Large intestine (tissue), 3 donors: ENCODE measurements at regions not wholly inside any gene's neighbourhood (a gene's known extent, or its start where the extent isn't known, plus 50 kb on each side); places are given as distances from the start of the nearest gene placed in this dataset.

Experiments used
- DNase-seq, 2 donors: peaks; one replicate each; pipeline versions ENCODE4 v3.0.0 to v3.0.0-alpha.2; 2013
- H3K27ac ChIP-seq: one replicate; pipeline ENCODE4 v1.5.1; 2013; ENCODE audit warnings: low read length
- H3K27me3 ChIP-seq: 2 replicates; pipeline ENCODE4 v1.6.1; 2013; ENCODE audit warnings: low read length; ENCODE audit not compliant: control insufficient read depth, insufficient read depth
- H3K36me3 ChIP-seq: 2 replicates; pipeline ENCODE4 v1.6.1; 2013; ENCODE audit warnings: low read length; ENCODE audit not compliant: control insufficient read depth, insufficient read depth
- H3K4me1 ChIP-seq: one replicate; pipeline ENCODE4 v1.6.1; 2013; ENCODE audit warnings: low read length; ENCODE audit not compliant: control insufficient read depth, insufficient read depth
- H3K4me3 ChIP-seq: one replicate; pipeline ENCODE4 v1.5.1; 2013; ENCODE audit warnings: low read length
- H3K9me3 ChIP-seq: one replicate; pipeline ENCODE4 v1.6.1; 2013; ENCODE audit warnings: mild to moderate bottlenecking, low read depth, low read length, moderate library complexity; ENCODE audit not compliant: control insufficient read depth
- WGBS: methylation state at CpG from one replicate; pipeline ENCODE4 v1.1.5; 2013; ENCODE audit warnings: low lambda C conversion rate; ENCODE audit not compliant: insufficient coverage; 5-methylcytosine and 5-hydroxymethylcytosine counted together

- Histone ChIP-seq H3K4me3 (no peak overlapping the region), H3K36me3 (no peaks in the 10 kb centered on the region), H3K9me3 (no peaks in the 10 kb centered on the region), H3K27me3 (no peaks in the 10 kb centered on the region), H3K27ac (no peak overlapping the region), H3K4me1 (no peaks in the 10 kb centered on the region)
- no peak for DNase-seq
- no CpG with 5 or more reads among the region's 1 CpG for WGBS
Measured at GRCh38 chr14:35971965-35972630, 146.0 kb downstream of the BRMS1L start.

GRCh38 chr14:35969310-35969709 lies 143.2 kb downstream of the BRMS1L start:
- no peaks in the 10 kb centered on the region for H3K36me3 ChIP-seq
- no peak for DNase-seq
- H3K4me3 ChIP-seq: no peak overlapping the region
- no peaks in the 10 kb centered on the region for H3K4me1 ChIP-seq
- H3K27ac ChIP-seq: no peak overlapping the region
- no peaks in the 10 kb centered on the region for H3K27me3 ChIP-seq
- no CpG with 5 or more reads among the region's 3 CpGs for WGBS
- H3K9me3 ChIP-seq: no peaks in the 10 kb centered on the region

GRCh38 chr14:35965400-35965799 lies 139.3 kb downstream of the BRMS1L start:
- DNase-seq: no peak
- 90% methylated on average over 2 of the region's 2 CpGs for WGBS
- H3K4me3 ChIP-seq: no peak overlapping the region
- H3K27me3 ChIP-seq: no peaks in the 10 kb centered on the region
- no peak overlapping the region for H3K27ac ChIP-seq
- no peaks in the 10 kb centered on the region for H3K4me1 ChIP-seq
- no peaks in the 10 kb centered on the region for H3K36me3 ChIP-seq
- peaks cover 3% of the 10 kb centered on the region for H3K9me3 ChIP-seq

GRCh38 chr14:35964697-35965286 lies 138.7 kb downstream of the BRMS1L start:
- no CpG with 5 or more reads among the region's 7 CpGs for WGBS
- no peak overlapping the region for H3K27ac ChIP-seq
- no peak overlapping the region for H3K4me3 ChIP-seq
- no peak for DNase-seq
- no peaks in the 10 kb centered on the region for H3K27me3 ChIP-seq
- peaks cover 3% of the 10 kb centered on the region for H3K9me3 ChIP-seq
- no peaks in the 10 kb centered on the region for H3K36me3 ChIP-seq
- H3K4me1 ChIP-seq: no peaks in the 10 kb centered on the region

GRCh38 chr14:35963209-35963608 lies 137.1 kb downstream of the BRMS1L start:
- Histone ChIP-seq H3K27ac (no peak overlapping the region), H3K4me1 (no peaks in the 10 kb centered on the region), H3K27me3 (no peaks in the 10 kb centered on the region), H3K4me3 (no peak overlapping the region), H3K9me3 (peaks cover 3% of the 10 kb centered on the region), H3K36me3 (no peaks in the 10 kb centered on the region)
- no peak for DNase-seq

GRCh38 chr14:35961697-35962274 lies 135.6 kb downstream of the BRMS1L start:
- Histone ChIP-seq H3K4me3 (no peak overlapping the region), H3K9me3 (peaks cover 3% of the 10 kb centered on the region), H3K4me1 (no peaks in the 10 kb centered on the region), H3K36me3 (no peaks in the 10 kb centered on the region), H3K27me3 (no peaks in the 10 kb centered on the region), H3K27ac (no peak overlapping the region)
- no peak for DNase-seq
- WGBS: no CpG with 5 or more reads among the region's 3 CpGs

GRCh38 chr14:35959835-35960234 lies 133.7 kb downstream of the BRMS1L start:
- H3K9me3 ChIP-seq: peaks cover 3% of the 10 kb centered on the region
- no peaks in the 10 kb centered on the region for H3K4me1 ChIP-seq
- H3K27ac ChIP-seq: no peak overlapping the region
- no peak for DNase-seq
- H3K36me3 ChIP-seq: no peaks in the 10 kb centered on the region
- no peak overlapping the region for H3K4me3 ChIP-seq
- no peaks in the 10 kb centered on the region for H3K27me3 ChIP-seq

- Histone ChIP-seq H3K36me3 (no peaks in the 10 kb centered on the region), H3K27ac (no peak overlapping the region), H3K9me3 (no peaks in the 10 kb centered on the region), H3K27me3 (no peaks in the 10 kb centered on the region), H3K4me1 (no peaks in the 10 kb centered on the region), H3K4me3 (no peak overlapping the region)
- no peak for DNase-seq
- 100% methylated on average over 1 of the region's 4 CpGs for WGBS
Measured at GRCh38 chr14:35958499-35958898, 132.4 kb downstream of the BRMS1L start.

- DNase-seq: no peak
- WGBS: 80% methylated on average over 1 of the region's 13 CpGs
- H3K4me3 ChIP-seq: no peak overlapping the region
Measured at GRCh38 chr14:35956376-35957085, 130.4 kb downstream of the BRMS1L start.

GRCh38 chr14:35952584-35952983 lies 126.4 kb downstream of the BRMS1L start:
- no peak overlapping the region for H3K4me3 ChIP-seq
- no peaks in the 10 kb centered on the region for H3K27me3 ChIP-seq
- H3K4me1 ChIP-seq: no peaks in the 10 kb centered on the region
- no peak for DNase-seq
- H3K36me3 ChIP-seq: no peaks in the 10 kb centered on the region
- no peaks in the 10 kb centered on the region for H3K9me3 ChIP-seq
- no peak overlapping the region for H3K27ac ChIP-seq
- WGBS: 31% methylated on average over 2 of the region's 3 CpGs

More at GRCh38 chr14:35956376-35957085, 130.4 kb downstream of the BRMS1L start:
- no peaks in the 10 kb centered on the region for H3K27me3 ChIP-seq
- no peak overlapping the region for H3K27ac ChIP-seq
- no peaks in the 10 kb centered on the region for H3K36me3 ChIP-seq
- H3K4me1 ChIP-seq: no peaks in the 10 kb centered on the region
- no peaks in the 10 kb centered on the region for H3K9me3 ChIP-seq
